OCI-LY1 (cell line): ENCODE measurements at regions not wholly inside any gene's neighbourhood (a gene's known extent, or its start where the extent isn't known, plus 50 kb on each side); places are given as distances from the start of the nearest gene placed in this dataset.

Experiments
- H2AFZ ChIP-seq: fragments of 200-600 bp; sonication (generic), shearing (Covaris generic); 2 replicates; pipeline ENCODE4 v1.6.0; 2014; ENCODE audit warnings: antibody characterized with exemption, mild to moderate bottlenecking, low read length
- H3F3A ChIP-seq: fragments of 200-600 bp; sonication (generic), shearing (Covaris generic); 2 replicates; pipeline ENCODE4 v1.6.0; 2014; ENCODE audit warnings: mild to moderate bottlenecking, antibody characterized with exemption, low read length, moderate library complexity; ENCODE audit not compliant: insufficient read depth
- H3K27ac ChIP-seq: fragments of 200-600 bp; sonication (generic); 2 replicates; pipeline ENCODE4 v1.5.1; 2014; ENCODE audit warnings: low read length, mixed run types, mild to moderate bottlenecking, low read depth; ENCODE audit not compliant: poor library complexity, severe bottlenecking
- H3K27me3 ChIP-seq: fragments of 200-600 bp; sonication (generic); 2 replicates; pipeline ENCODE4 v1.6.0; 2014; ENCODE audit warnings: antibody characterized with exemption, mild to moderate bottlenecking, low read length, moderate library complexity; ENCODE audit not compliant: insufficient read depth
- H3K36me3 ChIP-seq: fragments of 200-600 bp; sonication (generic); 2 replicates; pipeline ENCODE4 v1.6.1; 2014; ENCODE audit warnings: mild to moderate bottlenecking, antibody characterized with exemption, low read length, moderate library complexity, mixed read lengths; ENCODE audit not compliant: insufficient read depth
- H3K4me1 ChIP-seq: fragments of 200-600 bp; sonication (generic); 2 replicates; pipeline ENCODE4 v1.5.1; 2014; ENCODE audit warnings: mild to moderate bottlenecking, low read length, moderate library complexity; ENCODE audit not compliant: insufficient read depth, severe bottlenecking
- H3K4me2 ChIP-seq: fragments of 200-600 bp; sonication (generic), shearing (Covaris generic); 2 replicates; pipeline ENCODE4 v1.6.1; 2014; ENCODE audit warnings: low read length
- H3K4me3 ChIP-seq: fragments of 200-600 bp; sonication (generic); 2 replicates; pipeline ENCODE4 v1.5.1; 2014; ENCODE audit warnings: low read length, low read depth, mild to moderate bottlenecking, mixed read lengths; ENCODE audit not compliant: poor library complexity, severe bottlenecking
- H3K79me2 ChIP-seq: fragments of 200-600 bp; shearing (Covaris generic); 2 replicates; pipeline ENCODE4 v1.6.1; 2016; ENCODE audit warnings: mixed run types, low read length, mixed read lengths; ENCODE audit not compliant: insufficient read depth
- H3K9ac ChIP-seq: fragments of 200-600 bp; sonication (generic), shearing (Covaris generic); 2 replicates; pipeline ENCODE4 v1.6.1; 2014; ENCODE audit warnings: mild to moderate bottlenecking, low read length, mixed read lengths
- H3K9me2 ChIP-seq: fragments of 200-600 bp; sonication (generic), shearing (Covaris generic); 2 replicates; pipeline ENCODE4 v1.6.1; 2014; ENCODE audit warnings: low read depth, mild to moderate bottlenecking, low read length, mixed read lengths
- H3K9me3 ChIP-seq: fragments of 200-600 bp; shearing (Covaris generic); 2 replicates; pipeline ENCODE4 v1.6.1; 2014; ENCODE audit warnings: low read length, mixed read lengths
- H4K20me1 ChIP-seq: fragments of 200-600 bp; sonication (generic), shearing (Covaris generic); 2 replicates; pipeline ENCODE4 v1.6.0; 2016; ENCODE audit warnings: mild to moderate bottlenecking, low read length; ENCODE audit not compliant: insufficient read depth
- EZH2 ChIP-seq: fragments of 200-600 bp; sonication (generic), shearing (Covaris generic); IDR thresholded peaks from 2 replicates; pipeline ENCODE4 v1.8.0; 2017; ENCODE audit warnings: borderline replicate concordance, mixed run types, mild to moderate bottlenecking, antibody characterized with exemption, low read length, moderate library complexity, mixed read lengths
- TF ChIP-seq, protein P1 (sequence below): fragments of 200-600 bp; sonication (generic), shearing (Covaris generic); IDR thresholded peaks from 2 replicates; pipeline ENCODE4 v1.5.1; 2017; ENCODE audit warnings: mild to moderate bottlenecking, antibody characterized with exemption, low read length, moderate library complexity, mixed read lengths

DNA sequence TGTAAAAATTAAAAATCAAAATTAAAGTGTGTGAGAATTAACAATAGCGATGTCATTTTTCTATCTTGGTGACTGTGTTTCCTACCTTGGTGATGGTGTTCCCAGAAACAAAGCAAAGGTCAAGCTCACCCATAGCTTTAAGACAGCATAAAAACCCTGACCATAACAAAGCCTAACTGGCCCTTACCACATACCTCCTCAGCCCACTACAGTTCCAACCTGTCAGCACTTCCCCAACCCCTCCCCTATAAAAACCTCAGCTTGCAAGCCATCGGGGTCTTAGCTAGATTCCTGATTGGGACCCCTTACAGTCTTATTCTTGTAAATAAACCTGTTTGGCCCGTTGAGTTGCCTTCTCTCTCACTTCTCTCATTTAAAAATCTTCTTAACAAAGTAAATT lies 484.4 kb upstream of the PCDH20 start:
- Histone ChIP-seq H3K4me1 (no peaks in the 10 kb centered on the region), H2AFZ (no peak overlapping the region), H3K9me3 (no peaks in the 10 kb centered on the region), H3K4me3 (no peak overlapping the region), H4K20me1 (no peaks in the 10 kb centered on the region), H3K9me2 (no peaks in the 10 kb centered on the region), H3K9ac (no peak overlapping the region), H3K36me3 (no peaks in the 10 kb centered on the region), H3F3A (no peaks in the 10 kb centered on the region), H3K4me2 (no peak overlapping the region), H3K27ac (no peak overlapping the region), H3K27me3 (no peaks in the 10 kb centered on the region), H3K79me2 (no peaks in the 10 kb centered on the region)
- TF ChIP-seq, protein P1, sequence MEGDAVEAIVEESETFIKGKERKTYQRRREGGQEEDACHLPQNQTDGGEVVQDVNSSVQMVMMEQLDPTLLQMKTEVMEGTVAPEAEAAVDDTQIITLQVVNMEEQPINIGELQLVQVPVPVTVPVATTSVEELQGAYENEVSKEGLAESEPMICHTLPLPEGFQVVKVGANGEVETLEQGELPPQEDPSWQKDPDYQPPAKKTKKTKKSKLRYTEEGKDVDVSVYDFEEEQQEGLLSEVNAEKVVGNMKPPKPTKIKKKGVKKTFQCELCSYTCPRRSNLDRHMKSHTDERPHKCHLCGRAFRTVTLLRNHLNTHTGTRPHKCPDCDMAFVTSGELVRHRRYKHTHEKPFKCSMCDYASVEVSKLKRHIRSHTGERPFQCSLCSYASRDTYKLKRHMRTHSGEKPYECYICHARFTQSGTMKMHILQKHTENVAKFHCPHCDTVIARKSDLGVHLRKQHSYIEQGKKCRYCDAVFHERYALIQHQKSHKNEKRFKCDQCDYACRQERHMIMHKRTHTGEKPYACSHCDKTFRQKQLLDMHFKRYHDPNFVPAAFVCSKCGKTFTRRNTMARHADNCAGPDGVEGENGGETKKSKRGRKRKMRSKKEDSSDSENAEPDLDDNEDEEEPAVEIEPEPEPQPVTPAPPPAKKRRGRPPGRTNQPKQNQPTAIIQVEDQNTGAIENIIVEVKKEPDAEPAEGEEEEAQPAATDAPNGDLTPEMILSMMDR = no peak
- TF ChIP-seq EZH2 = no peak

GRCh38 chr13:61898207-61898606 lies 482.6 kb upstream of the PCDH20 start:
- no peak overlapping the region for H3K9ac ChIP-seq
- H2AFZ ChIP-seq = no peak overlapping the region
- no peak overlapping the region for H3K27ac ChIP-seq

DNA sequence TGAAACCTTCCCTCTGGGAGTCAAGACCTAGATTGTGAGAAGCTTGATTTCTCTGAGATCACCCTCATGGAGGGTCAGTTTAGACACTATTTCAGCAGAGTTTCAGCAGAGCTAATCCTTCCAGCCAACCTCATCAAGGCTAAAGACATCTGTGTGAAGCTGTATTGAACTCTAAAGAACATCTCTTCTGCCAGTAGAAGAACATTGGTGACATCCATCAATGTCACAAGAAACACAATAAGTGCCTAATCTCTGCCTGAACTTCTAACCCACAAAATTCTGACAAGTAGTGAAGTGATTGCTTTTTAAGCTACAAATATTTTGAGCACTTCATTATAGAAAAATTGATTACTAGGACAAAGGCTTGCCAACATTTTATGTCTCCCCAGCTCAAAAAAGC lies 475.8 kb upstream of the PCDH20 start:
- no peaks in the 10 kb centered on the region for H3K36me3 ChIP-seq
- H3K79me2 ChIP-seq = no peaks in the 10 kb centered on the region
- no peak overlapping the region for H3K9ac ChIP-seq
- no peak overlapping the region for H3K4me2 ChIP-seq
- no peak overlapping the region for H3K4me3 ChIP-seq
- no peaks in the 10 kb centered on the region for H3K9me2 ChIP-seq
- no peaks in the 10 kb centered on the region for H3K27me3 ChIP-seq
- TF ChIP-seq EZH2 = no peak
- TF ChIP-seq, protein P1 = no peak
- no peaks in the 10 kb centered on the region for H3F3A ChIP-seq
- H4K20me1 ChIP-seq = no peaks in the 10 kb centered on the region
- H3K27ac ChIP-seq = no peak overlapping the region
- H3K9me3 ChIP-seq = no peaks in the 10 kb centered on the region
- H3K4me1 ChIP-seq = no peaks in the 10 kb centered on the region
- H2AFZ ChIP-seq = no peak overlapping the region

More at GRCh38 chr13:61898207-61898606, 482.6 kb upstream of the PCDH20 start:
- H3F3A ChIP-seq = no peaks in the 10 kb centered on the region
- no peaks in the 10 kb centered on the region for H3K4me1 ChIP-seq
- H3K36me3 ChIP-seq = no peaks in the 10 kb centered on the region
- H3K4me3 ChIP-seq = no peak overlapping the region
- no peaks in the 10 kb centered on the region for H4K20me1 ChIP-seq
- TF ChIP-seq EZH2 = no peak
- TF ChIP-seq, protein P1 = no peak
- no peaks in the 10 kb centered on the region for H3K79me2 ChIP-seq
- no peaks in the 10 kb centered on the region for H3K9me2 ChIP-seq
- no peak overlapping the region for H3K4me2 ChIP-seq
- no peaks in the 10 kb centered on the region for H3K9me3 ChIP-seq
- no peaks in the 10 kb centered on the region for H3K27me3 ChIP-seq
